ENCODE measurements at regions not wholly inside any gene's neighbourhood (a gene's known extent, or its start where the extent isn't known, plus 50 kb on each side); places are given as distances from the start of the nearest gene placed in this dataset.
"Not testable (repeated sequence)": the region's sequence is repeated elsewhere in the genome, so short reads cannot be mapped to it uniquely, and the experiment has no call there.

GRCh38 chr18:40148960-40149359 is 1806.1 kb upstream of the PIK3C3 start:
- DNase-seq (ENCODE audit: low spot score), result no peak

GRCh38 chr18:40133253-40133652 is 1821.8 kb upstream of the PIK3C3 start:
- DNase-seq (ENCODE audit: low spot score), result no peak

- not testable (repeated sequence) for DNase-seq (ENCODE audit: low spot score)
Observed at GRCh38 chr18:40132438-40132837, 1822.6 kb upstream of the PIK3C3 start.

GRCh38 chr18:40124107-40124506 is 1830.9 kb upstream of the PIK3C3 start:
- no peak for DNase-seq (ENCODE audit: low spot score)

GRCh38 chr18:40120796-40121391 is 1834.1 kb upstream of the PIK3C3 start:
- DNase-seq (ENCODE audit: low spot score), result no peak

- DNase-seq (ENCODE audit: low spot score), result no peak
Observed at GRCh38 chr18:40120356-40120755, 1834.7 kb upstream of the PIK3C3 start.

- DNase-seq (ENCODE audit: low spot score), result not testable (repeated sequence)
Observed at GRCh38 chr18:40119581-40119980, 1835.5 kb upstream of the PIK3C3 start.

- DNase-seq (ENCODE audit: low spot score), result no peak
Observed at GRCh38 chr18:40110455-40110854, 1844.6 kb upstream of the PIK3C3 start.

- DNase-seq (ENCODE audit: low spot score), result no peak
Observed at GRCh38 chr18:40109252-40110049, 1845.6 kb upstream of the PIK3C3 start.

GRCh38 chr18:40108596-40108995 is 1846.4 kb upstream of the PIK3C3 start:
- no peak for DNase-seq (ENCODE audit: low spot score)

- DNase-seq (ENCODE audit: low spot score), result no peak
Observed at GRCh38 chr18:40102903-40103302, 1852.1 kb upstream of the PIK3C3 start.

- DNase-seq (ENCODE audit: low spot score), result no peak
Observed at GRCh38 chr18:40099641-40100040, 1855.4 kb upstream of the PIK3C3 start.

- no peak for DNase-seq (ENCODE audit: low spot score)
Observed at GRCh38 chr18:40096675-40097074, 1858.4 kb upstream of the PIK3C3 start.

GRCh38 chr18:40094441-40094840 is 1860.6 kb upstream of the PIK3C3 start:
- DNase-seq (ENCODE audit: low spot score), result no peak

GRCh38 chr18:40088130-40088529 is 1866.9 kb upstream of the PIK3C3 start:
- DNase-seq (ENCODE audit: low spot score), result no peak

- DNase-seq (ENCODE audit: low spot score), result no peak
Observed at GRCh38 chr18:40079786-40080185, 1875.2 kb upstream of the PIK3C3 start.

GRCh38 chr18:40075616-40076015 is 1879.4 kb upstream of the PIK3C3 start:
- no peak for DNase-seq (ENCODE audit: low spot score)

- no peak for DNase-seq (ENCODE audit: low spot score)
Observed at GRCh38 chr18:40072761-40073160, 1882.3 kb upstream of the PIK3C3 start.

- DNase-seq (ENCODE audit: low spot score), result no peak
Observed at GRCh38 chr18:40066368-40066767, 1888.7 kb upstream of the PIK3C3 start.

GRCh38 chr18:40063488-40063887 is 1891.5 kb upstream of the PIK3C3 start:
- DNase-seq (ENCODE audit: low spot score), result no peak

GRCh38 chr18:40061086-40061485 is 1893.9 kb upstream of the PIK3C3 start:
- no peak for DNase-seq (ENCODE audit: low spot score)

GRCh38 chr18:40060562-40060961 is 1894.5 kb upstream of the PIK3C3 start:
- DNase-seq (ENCODE audit: low spot score), result no peak

GRCh38 chr18:40058811-40059570 is 1896.0 kb upstream of the PIK3C3 start:
- DNase-seq (ENCODE audit: low spot score), result no peak
